ENCODE measurements at regions not wholly inside any gene's neighbourhood (a gene's known extent, or its start where the extent isn't known, plus 50 kb on each side); places are given as distances from the start of the nearest gene placed in this dataset.

- DNase-seq: no peak
These were observed 274.2 kb downstream of the UACA start for GRCh38 chr15:70488941-70489848.

- DNase-seq: peak; percentile 85
These were observed 275.3 kb downstream of the UACA start for GRCh38 chr15:70488002-70488605.

DNA sequence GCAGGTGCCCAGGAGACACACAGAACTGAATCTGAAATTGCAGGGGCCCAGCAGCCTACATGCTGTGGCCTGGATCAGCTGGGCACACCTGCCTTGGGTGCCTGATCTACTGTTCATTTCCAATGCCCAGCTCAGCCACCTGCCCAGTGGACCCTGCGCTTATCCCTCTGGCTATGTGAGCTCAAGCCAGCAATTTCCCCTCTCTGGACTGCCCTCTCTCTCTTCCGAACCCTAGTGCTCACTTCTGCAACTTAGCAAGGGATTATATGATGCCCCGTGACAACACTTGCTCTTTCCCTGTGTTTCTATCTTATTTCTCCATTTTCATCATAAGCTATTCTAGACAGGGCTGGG lies 276.0 kb downstream of the UACA start:
- no peak for DNase-seq

DNA sequence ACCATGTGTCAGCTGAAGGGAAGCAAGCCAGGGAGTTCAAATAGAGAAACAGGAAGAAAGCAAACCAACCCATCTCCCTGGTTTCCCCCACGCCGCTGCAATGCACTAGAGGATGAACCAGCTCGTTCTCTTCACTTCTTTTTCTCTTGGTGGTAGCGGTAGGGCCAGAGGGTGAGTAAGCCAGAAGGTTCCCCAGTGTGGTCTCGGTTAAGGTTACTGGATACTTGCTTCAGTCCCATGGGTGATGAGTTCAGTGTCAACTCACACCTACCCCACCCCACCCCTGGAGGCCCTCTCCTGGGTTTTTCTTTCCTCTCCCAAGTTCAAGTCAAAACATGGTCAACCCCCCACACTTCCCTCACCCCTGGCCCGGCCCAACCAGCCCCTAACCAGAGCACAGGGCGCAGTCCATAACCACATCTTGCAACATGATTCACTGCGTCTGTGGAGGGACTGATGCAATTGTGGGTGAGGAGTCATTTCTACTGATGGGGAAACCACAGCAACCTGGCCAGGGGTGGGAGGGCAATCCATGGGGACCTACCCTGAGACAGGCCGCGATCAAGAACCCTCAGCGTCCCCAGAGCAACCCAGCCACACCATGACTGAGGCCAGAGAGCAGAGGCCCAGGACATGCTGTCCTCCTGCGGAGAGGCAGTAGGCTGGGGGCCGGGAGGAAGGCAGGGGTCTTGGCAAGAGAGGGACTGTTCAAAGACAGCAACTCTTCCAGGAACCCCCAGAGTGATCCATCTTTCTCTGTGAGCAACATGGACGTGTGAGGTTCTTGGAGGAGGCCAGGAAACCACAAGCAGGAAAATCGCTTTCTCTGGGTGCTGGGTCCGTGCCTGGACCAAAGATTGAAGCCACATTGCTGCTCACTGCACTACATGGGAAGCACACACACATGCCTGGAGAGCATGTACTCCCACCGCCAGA lies 276.6 kb downstream of the UACA start:
- no peak for DNase-seq

- no peak for DNase-seq
These were observed 277.3 kb downstream of the UACA start for GRCh38 chr15:70486012-70486411.

DNA sequence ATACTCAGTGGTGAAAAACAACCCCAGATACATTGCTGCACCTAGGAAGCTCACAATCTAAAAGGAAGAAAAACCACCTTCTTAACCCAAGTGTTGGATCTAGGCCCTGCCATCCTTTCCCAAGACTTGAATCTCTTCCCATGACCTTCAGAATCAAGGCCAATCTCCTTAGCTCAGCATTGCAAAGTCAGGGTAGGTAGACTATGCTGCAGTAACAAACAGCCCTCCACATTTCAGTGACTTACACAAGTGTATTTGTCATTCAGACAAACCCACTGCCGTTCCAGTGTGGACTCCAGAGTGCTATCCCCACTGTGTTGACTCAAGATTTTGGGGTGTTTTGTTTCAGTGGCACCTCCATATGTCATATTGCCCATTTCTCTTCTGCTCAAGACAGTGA lies 278.4 kb downstream of the UACA start:
- DNase-seq: no peak

- no peak for DNase-seq
These were observed 279.8 kb downstream of the UACA start for GRCh38 chr15:70483513-70483912.

DNA sequence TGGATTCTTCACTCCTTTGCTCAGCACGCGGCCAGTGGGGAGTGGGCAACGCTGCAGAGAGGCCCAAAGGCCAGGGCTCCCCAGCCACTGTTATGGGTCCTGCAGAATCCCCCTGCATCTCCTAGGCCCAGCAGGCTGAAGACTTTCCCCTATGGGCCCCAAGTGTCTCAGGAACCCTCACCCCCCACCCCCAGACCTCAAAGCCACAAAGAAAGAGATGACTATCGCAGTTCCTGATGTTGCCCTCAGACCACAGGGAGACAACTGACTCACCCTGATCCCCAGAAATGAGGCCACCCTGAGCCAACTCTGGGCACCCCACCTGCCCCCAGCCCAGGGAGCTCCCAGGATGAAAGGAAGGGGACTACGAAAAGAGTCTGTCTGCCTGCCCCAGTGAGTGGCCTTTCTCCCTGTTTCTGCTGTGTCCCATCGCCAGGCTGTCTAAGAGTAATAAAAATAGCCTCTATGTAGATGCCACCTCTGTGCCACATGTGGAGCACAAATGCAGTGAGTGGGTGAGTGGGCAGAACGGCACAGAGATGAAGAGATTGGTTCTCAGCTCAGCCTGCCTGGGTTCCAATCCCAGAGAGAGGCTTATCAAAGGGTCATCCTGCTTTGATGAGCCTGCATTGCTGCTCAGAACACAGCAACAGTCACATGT lies 283.0 kb downstream of the UACA start:
- no peak for DNase-seq

GRCh38 chr15:70479785-70480184 lies 283.6 kb downstream of the UACA start:
- no peak for DNase-seq

DNA sequence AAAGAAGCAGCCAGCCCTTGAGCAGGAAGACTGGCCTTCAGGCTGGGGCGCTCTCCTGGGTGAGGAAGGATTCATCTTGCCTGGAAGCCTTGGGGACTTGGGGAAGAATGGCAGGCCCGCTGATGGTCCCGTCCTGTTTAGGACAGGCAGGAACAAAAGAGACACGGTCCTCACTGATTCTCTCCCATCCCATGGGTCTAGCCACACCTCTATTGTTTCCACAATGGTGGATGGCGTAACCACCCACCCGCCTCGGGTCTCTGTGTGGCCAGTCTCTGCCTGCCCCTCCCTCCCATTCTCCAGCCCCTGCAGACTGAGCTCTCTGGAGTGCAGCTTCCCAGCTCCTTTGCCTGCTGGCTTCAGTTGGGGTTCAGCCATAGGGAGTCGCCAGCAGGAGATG lies 284.3 kb downstream of the UACA start:
- no peak for DNase-seq

DNA sequence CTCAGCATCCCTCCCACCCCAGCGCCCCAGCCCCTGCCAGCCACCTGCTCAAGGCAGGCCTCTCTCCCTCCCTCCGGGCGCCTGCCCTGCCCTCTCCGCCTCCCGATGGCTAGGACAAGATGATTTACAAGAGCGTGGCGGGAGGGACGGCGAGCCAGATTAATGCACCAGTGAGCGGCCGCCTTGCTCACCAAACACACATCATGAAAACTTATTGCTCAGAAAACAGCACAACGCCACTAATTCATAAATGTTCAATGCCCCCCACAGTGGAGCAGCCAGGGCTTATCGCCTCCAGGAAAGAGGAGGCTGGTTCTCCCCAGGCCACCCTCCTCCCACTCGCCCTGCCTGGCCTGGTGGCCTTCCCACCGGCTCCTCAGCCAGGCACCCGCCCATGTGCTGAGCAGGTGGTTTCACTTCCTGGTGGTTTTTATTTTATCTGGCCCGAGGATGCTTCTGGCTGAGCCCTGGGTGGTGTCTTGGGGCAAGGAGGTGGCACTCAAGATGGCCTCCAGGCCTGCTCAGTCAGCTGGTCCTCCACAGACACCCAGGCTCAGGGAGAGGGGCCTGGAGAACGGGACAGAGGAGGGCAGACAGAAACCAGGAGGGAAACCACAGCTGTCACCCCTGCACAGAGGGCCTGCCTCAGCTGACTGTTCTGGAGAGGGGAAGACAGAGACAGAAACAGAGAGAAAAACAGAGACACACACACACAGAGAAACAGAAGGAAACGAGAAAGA lies 284.9 kb downstream of the UACA start:
- DNase-seq: no peak

- no peak for DNase-seq
These were observed 285.6 kb downstream of the UACA start for GRCh38 chr15:70477750-70478250.

GRCh38 chr15:70476441-70476840 lies 286.9 kb downstream of the UACA start:
- DNase-seq: no peak

GRCh38 chr15:70475921-70476320 lies 287.4 kb downstream of the UACA start:
- DNase-seq: no peak

GRCh38 chr15:70475407-70475781 lies 288.0 kb downstream of the UACA start:
- DNase-seq: no peak

DNA sequence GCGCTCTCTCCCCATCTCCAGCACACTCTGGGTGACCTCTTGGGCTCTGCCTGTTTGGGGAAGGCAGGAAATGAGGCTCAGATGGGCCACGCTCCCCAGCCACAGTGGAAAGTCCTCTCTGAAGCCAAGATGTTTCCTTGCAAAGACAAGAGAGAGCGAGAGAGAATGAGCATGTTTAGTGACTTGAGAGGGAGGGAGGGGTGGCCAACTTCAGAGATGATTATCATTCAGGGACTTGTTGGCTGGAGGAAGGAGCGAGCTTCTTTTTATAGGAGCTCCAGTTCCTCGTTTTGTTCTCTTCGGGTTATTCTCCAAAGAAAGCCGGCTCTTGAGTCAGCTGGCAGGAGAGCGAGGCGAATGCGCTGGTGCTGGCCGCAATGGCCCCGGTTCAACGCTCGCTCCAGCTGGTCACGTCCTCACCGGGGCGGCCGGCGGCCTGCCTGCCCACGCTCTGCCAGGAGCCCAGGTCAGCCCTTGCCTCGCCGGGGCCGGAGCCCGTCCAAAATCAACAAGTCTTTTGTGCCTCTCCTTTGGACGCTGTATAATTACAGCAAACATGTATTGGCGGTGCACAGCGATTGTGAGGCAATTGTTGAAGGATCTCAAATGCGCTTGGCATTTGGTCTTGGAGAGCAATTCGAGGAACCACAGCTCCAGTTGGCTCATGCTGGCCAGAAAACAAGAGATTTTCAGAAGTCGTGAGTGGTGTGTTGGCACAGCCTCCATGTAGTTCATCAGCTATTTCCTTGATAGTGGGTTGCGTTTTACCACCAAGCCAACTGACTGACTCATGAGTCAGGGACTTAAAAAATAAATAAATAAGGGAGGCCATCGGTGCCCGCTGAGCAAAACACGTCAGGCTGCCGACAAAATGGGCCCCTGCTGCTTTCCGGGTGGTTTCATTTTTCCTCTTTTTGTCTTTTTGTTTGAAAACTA lies 288.6 kb downstream of the UACA start:
- peak; percentile 91 for DNase-seq

GRCh38 chr15:70473581-70474370 lies 289.6 kb downstream of the UACA start:
- DNase-seq: peak; percentile 15

- no peak for DNase-seq
These were observed 291.8 kb downstream of the UACA start for GRCh38 chr15:70471517-70471916.

DNA sequence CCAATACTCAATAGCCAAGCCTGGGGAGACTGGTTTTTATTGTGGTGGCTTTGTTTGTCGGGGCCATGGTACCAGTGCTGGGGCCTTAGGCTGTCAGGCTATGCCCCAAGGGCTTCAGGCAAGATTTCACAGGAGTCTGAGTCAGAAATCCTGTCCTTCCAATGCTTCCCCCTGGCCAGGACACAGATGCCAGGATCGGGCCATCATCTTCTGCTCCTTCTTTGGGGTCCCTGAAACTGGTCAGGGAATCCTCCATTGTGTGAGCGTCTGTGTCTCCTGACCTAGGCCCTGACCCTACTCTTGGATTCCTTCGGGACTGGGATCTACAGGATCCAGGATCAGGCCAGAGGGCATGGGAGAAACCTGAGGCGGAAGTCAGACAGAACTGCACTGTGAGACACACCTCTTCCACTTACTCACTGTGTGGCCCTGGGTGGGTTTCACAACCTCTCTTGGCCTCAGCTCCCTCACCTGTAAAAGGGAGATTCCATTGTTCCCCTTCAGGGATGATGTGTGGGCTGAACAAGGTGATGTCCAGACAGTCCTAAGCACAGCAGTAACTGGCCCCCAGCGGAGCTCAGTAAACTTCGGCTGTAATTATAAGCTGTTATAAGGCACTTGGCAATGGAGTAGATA lies 292.7 kb downstream of the UACA start:
- no peak for DNase-seq
